HCT116 (cell line): ENCODE measurements at regions not wholly inside any gene's neighbourhood (a gene's known extent, or its start where the extent isn't known, plus 50 kb on each side); places are given as distances from the start of the nearest gene placed in this dataset.
"Not testable (repeated sequence)": the region's sequence is repeated elsewhere in the genome, so short reads cannot be mapped to it uniquely, and the experiment has no call there.

ENCODE experiments used
- ATAC-seq: fragments of 200-7000 bp; cut with Tn5 transposase; 2 replicates; pipeline ENCODE4 v1.9.1; 2020; ENCODE audit warnings: mild to moderate bottlenecking, moderate library complexity
- BruUV-seq: library from RNA; stranded (reverse); fragments of 400-500 nt; replicated peaks from 2 replicates; lab custom pipeline; 2021; lab: Mats Ljungman, UMichigan
- CTCF ChIA-PET: fragments of 300-600 bp; sonication (Branson Sonifier 250); formaldehyde crosslinking; loops from one replicate; lab custom pipeline; 2021; ENCODE audit warnings: antibody characterized with exemption; lab: Charles Lee
- POLR2A ChIA-PET: fragments of 300-600, 350-600 bp; sonication (Branson Sonifier 250); formaldehyde crosslinking; loops from one replicate; lab custom pipeline; 2021; ENCODE audit warnings: antibody characterized with exemption; lab: Charles Lee
- RAD21 ChIA-PET, 2 experiments: fragments of 300-600 bp; sonication (Branson Sonifier 250); formaldehyde crosslinking; loops; one replicate each; lab custom pipeline; 2023; ENCODE audit warnings: low total read pairs in 2 of 2; ENCODE audit not compliant: uncharacterized antibody in 2 of 2, unreplicated experiment in 2 of 2, low non-redundant PET in 1 of 2; lab: Charles Lee
- DNase-seq: peaks from one replicate; pipeline ENCODE4 v3.0.0-alpha.2; 2010; ENCODE audit warnings: low read depth, low spot score
- H2AFZ ChIP-seq: fragments of 200-600 bp; shearing (Covaris generic), sonication (generic); 2 replicates; pipeline ENCODE4 v1.6.1; 2017; ENCODE audit warnings: low read depth, mixed run types, mixed read lengths, antibody characterized with exemption, low read length; ENCODE audit not compliant: poor library complexity, severe bottlenecking
- H3K27ac ChIP-seq: 2 replicates; pipeline ENCODE4 v1.5.1; 2012; ENCODE audit warnings: low read depth, low read length
- H3K27me3 ChIP-seq: fragments of 200-600 bp; sonication (generic); 2 replicates; pipeline ENCODE4 v1.6.1; 2016; ENCODE audit warnings: mixed run types, low read length, mixed read lengths; ENCODE audit not compliant: insufficient read depth
- H3K36me3 ChIP-seq, 2 experiments: fragments of 200-500 bp in 1 of 2; fragments of 200-600 bp in 1 of 2; sonication (Bioruptor generic) in 1 of 2; sonication (generic) in 1 of 2; 2 replicates each; pipeline versions ENCODE4 v1.5.1 to v1.6.1; 2014 to 2016; ENCODE audit warnings: low read length in 2 of 2, inconsistent platforms in 1 of 2, mixed read lengths in 1 of 2, mixed run types in 1 of 2; ENCODE audit not compliant: insufficient read depth in 2 of 2, control insufficient read depth in 1 of 2
- H3K4me1 ChIP-seq, 2 experiments: fragments of 200-600 bp in 1 of 2; sonication (generic) in 1 of 2; 2 replicates each; pipeline versions ENCODE4 v1.5.1 to v1.6.1; 2012 to 2017; ENCODE audit warnings: low read length in 2 of 2, inconsistent platforms in 1 of 2, mild to moderate bottlenecking in 1 of 2, mixed read lengths in 1 of 2, mixed run types in 1 of 2, moderate library complexity in 1 of 2; ENCODE audit not compliant: insufficient read depth in 2 of 2, control insufficient read depth in 1 of 2
- H3K4me2 ChIP-seq: fragments of 200-600 bp; sonication (generic); 2 replicates; pipeline ENCODE4 v1.6.1; 2017; ENCODE audit warnings: mixed run types, low read length, mixed read lengths
- H3K4me3 ChIP-seq, 2 experiments: fragments of 200-600 bp in 1 of 2; sonication (generic) in 1 of 2; replicated peaks in 1 of 2; 2 replicates each; pipeline ENCODE4 v1.5.1; 2011 to 2016; ENCODE audit warnings: low read length in 2 of 2, control low read depth in 1 of 2, low read depth in 1 of 2, mild to moderate bottlenecking in 1 of 2, mixed read lengths in 1 of 2, mixed run types in 1 of 2
- H3K79me2 ChIP-seq: fragments of 200-600 bp; sonication (generic); 2 replicates; pipeline ENCODE4 v1.6.1; 2017; ENCODE audit warnings: mild to moderate bottlenecking, mixed run types, low read length, moderate library complexity, mixed read lengths; ENCODE audit not compliant: insufficient read depth
- H3K9ac ChIP-seq: fragments of 200-600 bp; sonication (generic); 2 replicates; pipeline ENCODE4 v1.6.1; 2016; ENCODE audit warnings: low read length, mixed read lengths
- H3K9me2 ChIP-seq: fragments of 200-600 bp; sonication (generic), shearing (Covaris generic); 2 replicates; pipeline ENCODE4 v1.6.1; 2017; ENCODE audit warnings: mixed run types, mild to moderate bottlenecking, moderate library complexity; ENCODE audit not compliant: insufficient read depth
- H3K9me3 ChIP-seq, 2 experiments: fragments of 200-500 bp in 1 of 2; fragments of 200-600 bp in 1 of 2; sonication (Bioruptor generic) in 1 of 2; sonication (generic) in 1 of 2; 2 replicates each; pipeline ENCODE4 v1.6.1; 2014 to 2017; ENCODE audit warnings: low read length in 2 of 2, mixed read lengths in 2 of 2, inconsistent platforms in 1 of 2, low read depth in 1 of 2, mild to moderate bottlenecking in 1 of 2, mixed run types in 1 of 2, moderate library complexity in 1 of 2; ENCODE audit not compliant: control insufficient read depth in 1 of 2, insufficient read depth in 1 of 2
- H4K20me1 ChIP-seq: fragments of 200-600 bp; sonication (generic), shearing (Covaris generic); 2 replicates; pipeline ENCODE4 v1.6.1; 2017; ENCODE audit warnings: mixed run types, mild to moderate bottlenecking, moderate library complexity; ENCODE audit not compliant: insufficient read depth
- EGR1 ChIP-seq: IDR thresholded peaks from 2 replicates; pipeline ENCODE4 v1.6.1; 2012; ENCODE audit warnings: low read depth
- ELF1 ChIP-seq: IDR thresholded peaks from 2 replicates; pipeline ENCODE4 v1.6.1; 2012; ENCODE audit warnings: low read depth, borderline replicate concordance
- JUND ChIP-seq: IDR thresholded peaks from 2 replicates; pipeline ENCODE4 v1.6.1; 2012
- POLR2AphosphoS5 ChIP-seq: IDR thresholded peaks from 2 replicates; pipeline ENCODE4 v1.6.1; 2011; ENCODE audit warnings: mild to moderate bottlenecking, low read depth, low read length, moderate library complexity
- SRF ChIP-seq: IDR thresholded peaks from 2 replicates; pipeline ENCODE4 v1.6.1; 2012; ENCODE audit warnings: low read depth
- intact Hi-C: fragments of 100-400 bp; cut with micrococcal nuclease; formaldehyde crosslinking; loops from 2 replicates; pipeline ENCODE4 v1.10.0; 2022
- TF ChIP-seq, protein P1 (sequence below): IDR thresholded peaks from 2 replicates; pipeline ENCODE4 v1.6.1; 2012

DNA sequence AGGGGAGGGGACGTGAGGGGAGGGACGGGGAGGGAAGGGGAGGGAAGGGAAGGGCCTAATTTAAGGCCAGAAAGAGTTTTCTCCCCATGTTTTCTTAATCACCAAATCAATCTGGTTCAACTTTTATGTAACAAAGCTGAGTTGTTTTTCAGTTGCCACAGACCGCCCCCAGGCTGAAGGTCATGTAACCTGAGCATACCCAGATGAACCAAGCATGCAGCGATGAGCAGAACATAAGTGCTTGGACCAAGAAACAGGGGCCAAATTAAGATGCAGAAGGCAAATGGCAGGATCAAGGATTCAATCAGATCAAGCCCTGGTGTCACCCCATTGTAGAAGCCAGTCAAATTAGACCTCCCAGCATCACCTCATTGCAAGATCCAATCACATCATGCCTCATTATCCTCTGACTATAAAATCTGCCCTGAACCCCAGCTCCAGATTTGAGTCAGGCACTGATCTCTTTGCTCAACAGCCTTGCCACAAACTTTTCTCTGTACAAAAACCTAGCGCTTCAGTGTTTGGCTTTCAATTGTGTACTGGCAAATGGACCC is 113.5 kb upstream of the TNPO1 start (continued):
- TF ChIP-seq, protein P1, sequence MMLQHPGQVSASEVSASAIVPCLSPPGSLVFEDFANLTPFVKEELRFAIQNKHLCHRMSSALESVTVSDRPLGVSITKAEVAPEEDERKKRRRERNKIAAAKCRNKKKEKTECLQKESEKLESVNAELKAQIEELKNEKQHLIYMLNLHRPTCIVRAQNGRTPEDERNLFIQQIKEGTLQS, result no peak
- TF ChIP-seq, all 23 proteins: peak for 0

DNA sequence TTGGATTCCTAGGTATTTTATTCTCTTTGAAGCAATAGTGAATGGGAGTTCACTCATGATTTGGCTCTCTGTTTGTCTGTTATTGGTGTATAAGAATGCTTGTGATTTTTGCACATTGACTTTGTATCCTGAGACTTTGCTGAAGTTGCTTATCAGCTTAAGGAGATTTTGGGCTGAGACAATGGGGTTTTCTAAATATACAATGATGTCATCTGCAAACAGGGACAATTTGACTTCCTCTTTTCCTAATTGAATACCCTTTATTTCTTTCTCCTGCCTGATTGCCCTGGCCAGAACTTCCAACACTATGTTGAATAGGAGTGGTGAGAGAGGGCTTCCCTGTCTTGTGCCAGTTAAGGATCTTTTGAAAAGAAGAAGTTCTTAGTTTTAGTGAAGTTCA is 114.4 kb upstream of the TNPO1 start:
- intact Hi-C loops, H3K79me2 ChIP-seq, H3K4me2 ChIP-seq, H3K4me1 ChIP-seq, H3K4me3 ChIP-seq, RAD21 ChIA-PET, H2AFZ ChIP-seq, H3K27ac ChIP-seq, H3K9me3 ChIP-seq, DNase-seq, BruUV-seq, POLR2A ChIA-PET, H3K9ac ChIP-seq, H3K9me2 ChIP-seq, CTCF ChIA-PET, H3K27me3 ChIP-seq, H4K20me1 ChIP-seq, H3K36me3 ChIP-seq, ATAC-seq: not testable (repeated sequence)

DNA sequence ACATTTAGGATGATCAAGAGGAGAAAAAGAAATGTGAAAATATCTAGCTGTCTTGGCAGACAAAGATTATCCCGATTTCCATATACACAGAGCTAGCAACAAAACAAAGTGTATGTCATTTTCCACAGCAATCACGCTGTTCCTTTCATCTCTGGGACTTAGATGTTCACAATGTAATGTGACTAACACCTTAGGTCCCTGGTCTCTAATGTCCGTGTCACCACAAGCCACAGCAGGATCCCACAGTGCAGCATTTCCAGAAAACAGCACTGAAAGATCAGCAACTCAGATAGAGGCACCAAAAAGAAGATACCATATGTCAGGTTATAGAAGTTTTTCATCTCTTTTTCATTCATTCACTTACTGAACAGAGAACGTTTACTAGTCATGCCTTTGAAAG is 118.0 kb upstream of the TNPO1 start:
- no peak for ATAC-seq
- BruUV-seq, result no TSS peak
- POLR2A ChIA-PET, result no interaction called here

More for the DNA sequence above, 118.0 kb upstream of the TNPO1 start:
- intact Hi-C loops, result loop anchor here (5.0 kb wide), 1 partner anchor 719 kb away; no protein-coding TSS in a partner anchor
- no peak overlapping the region for H3K4me2 ChIP-seq
- no peak overlapping the region for H2AFZ ChIP-seq
- no peaks in the 10 kb centered on the region for H4K20me1 ChIP-seq
- no peaks in the 10 kb centered on the region for H3K9me2 ChIP-seq
- RAD21 ChIA-PET, result no interaction called here
- H3K4me1 ChIP-seq, result no peaks in the 10 kb centered on the region
- no peaks in the 10 kb centered on the region for H3K79me2 ChIP-seq
- H3K4me3 ChIP-seq, result no peak overlapping the region
- TF ChIP-seq JUND (no peak), POLR2AphosphoS5 (no peak), ELF1 (no peak), SRF (no peak), EGR1 (no peak)
- TF ChIP-seq, protein P1, result no peak
- TF ChIP-seq, all 23 proteins: peak for 0
- DNase-seq, result no peak
- H3K36me3 ChIP-seq, result no peaks in the 10 kb centered on the region
- CTCF ChIA-PET, result no interaction called here
- no peak overlapping the region for H3K27ac ChIP-seq
- H3K9ac ChIP-seq, result no peak overlapping the region
- 0 out of 2 replicates have a peak, but pooled peaks cover 2% of the 10 kb centered on the region for H3K27me3 ChIP-seq
- no peaks in the 10 kb centered on the region for H3K9me3 ChIP-seq
